CD4-positive, alpha-beta T cell (primary cell): ENCODE measurements at regions not wholly inside any gene's neighbourhood (a gene's known extent, or its start where the extent isn't known, plus 50 kb on each side); places are given as distances from the start of the nearest gene placed in this dataset.

Experiments
- ATAC-seq: fragments of 200-7000 bp; cut with Tn5 transposase; one replicate; pipeline ENCODE4 v1.10.0; 2022; ENCODE audit warnings: mild to moderate bottlenecking; ENCODE audit not compliant: poor library complexity
- CTCF ChIA-PET: fragments of 350-600 bp; sonication (Branson Sonifier 250); formaldehyde crosslinking; loops from one replicate; lab custom pipeline; 2021; ENCODE audit warnings: antibody characterized with exemption, inconsistent platforms; lab: Charles Lee
- POLR2A ChIA-PET: fragments of 350-600 bp; sonication (Branson Sonifier 250); formaldehyde crosslinking; loops from one replicate; lab custom pipeline; 2021; ENCODE audit warnings: antibody characterized with exemption, inconsistent platforms; lab: Charles Lee
- DNase-seq, 14 experiments: peaks; one replicate each; pipeline ENCODE4 v3.0.0-alpha.2; 2013 to 2020; ENCODE audit warnings: mixed read lengths in 2 of 14
- H3K27ac ChIP-seq, 2 donors: one replicate each; pipeline versions ENCODE4 v1.5.1 to v1.7.0; 2013; ENCODE audit warnings: low read length in 2 of 2, low read depth in 1 of 2, mild to moderate bottlenecking in 1 of 2
- H3K27me3 ChIP-seq, 2 experiments: 1 replicate in 1 of 2; 2 replicates in 1 of 2; pipeline versions ENCODE4 v1.6.1 to v1.7.0; 2013; ENCODE audit warnings: low read length in 2 of 2, control low read depth in 1 of 2, mild to moderate bottlenecking in 1 of 2, moderate library complexity in 1 of 2; ENCODE audit not compliant: insufficient read depth in 2 of 2, control insufficient read depth in 1 of 2
- H3K36me3 ChIP-seq: one replicate; pipeline ENCODE4 v1.6.1; 2013; ENCODE audit warnings: low read length, control low read depth; ENCODE audit not compliant: insufficient read depth
- H3K4me1 ChIP-seq: one replicate; pipeline ENCODE4 v1.6.1; 2013; ENCODE audit warnings: low read length, control low read depth; ENCODE audit not compliant: insufficient read depth
- H3K4me3 ChIP-seq: one replicate; pipeline ENCODE4 v1.5.1; 2013; ENCODE audit warnings: mild to moderate bottlenecking, low read length, moderate library complexity
- H3K9me3 ChIP-seq, 2 experiments: 1 replicate in 1 of 2; 2 replicates in 1 of 2; pipeline versions ENCODE4 v1.6.1 to v1.7.0; 2013; ENCODE audit warnings: low read length in 2 of 2, mild to moderate bottlenecking in 2 of 2, control low read depth in 1 of 2, moderate library complexity in 1 of 2; ENCODE audit not compliant: control insufficient read depth in 1 of 2, insufficient read depth in 1 of 2
- H3K27ac Mint-ChIP-seq: one replicate; pipeline ENCODE4 v1.8.0; 2020; ENCODE audit warnings: mixed read lengths
- H3K27me3 Mint-ChIP-seq: one replicate; pipeline ENCODE4 v1.8.0; 2021; ENCODE audit warnings: mixed read lengths
- H3K36me3 Mint-ChIP-seq: one replicate; pipeline ENCODE4 v1.8.0; 2021; ENCODE audit warnings: low read depth, mixed read lengths
- H3K4me1 Mint-ChIP-seq: one replicate; pipeline ENCODE4 v1.8.0; 2021; ENCODE audit warnings: low read depth, mixed read lengths
- H3K4me3 Mint-ChIP-seq: one replicate; pipeline ENCODE4 v1.8.0; 2020; ENCODE audit warnings: mild to moderate bottlenecking, mixed read lengths
- H3K9me3 Mint-ChIP-seq: one replicate; pipeline ENCODE4 v1.8.0; 2020; ENCODE audit warnings: mixed read lengths
- CTCF ChIP-seq: fragments of 200-600 bp; IDR thresholded peaks from one replicate; pipeline ENCODE4 v1.8.0; 2022; ENCODE audit warnings: antibody characterized with exemption, mild to moderate bottlenecking
- intact Hi-C, 2 experiments: fragments of 100-400 bp; cut with DNase I in 1 of 2; cut with micrococcal nuclease in 1 of 2; formaldehyde crosslinking; loops; one replicate each; pipeline versions ENCODE4 v1.15.1 to v1.9.0; 2023 to 2025; cut with DNase I, micrococcal nuclease

DNA sequence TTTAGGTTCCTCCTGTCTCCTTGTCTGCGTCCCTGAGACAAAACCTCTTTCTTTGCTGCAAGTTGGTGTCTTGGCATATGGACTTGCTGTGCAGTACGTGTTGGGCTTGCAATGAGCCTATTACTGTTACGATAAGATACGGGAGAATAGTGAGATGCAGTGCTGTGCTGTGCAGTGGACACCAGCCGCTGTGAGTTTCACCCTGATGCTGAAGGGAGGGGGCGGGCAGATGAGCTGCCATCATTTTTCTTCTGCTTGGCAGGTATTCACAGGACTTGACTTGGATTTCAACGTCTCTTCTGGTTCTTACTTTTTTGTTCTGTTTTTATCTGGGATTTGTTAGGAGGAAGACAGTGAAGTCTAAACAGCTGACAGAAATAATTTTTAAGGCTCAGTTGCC is 257.1 kb upstream of the PITRM1 start:
- intact Hi-C loops: no loop called here

GRCh38 chr10:3428826-3429225 is 256.2 kb upstream of the PITRM1 start:
- no peak for DNase-seq
- Mint-ChIP-seq H3K36me3 (no peaks in the 10 kb centered on the region), H3K27me3 (no peaks in the 10 kb centered on the region), H3K9me3 (peaks cover 9% of the 10 kb centered on the region), H3K4me1 (peaks cover 7% of the 10 kb centered on the region), H3K27ac (no peak overlapping the region), H3K4me3 (no peak overlapping the region)
- Histone ChIP-seq H3K9me3 (peaks cover 0 to 22% of the 10 kb centered on the region in 2 experiments), H3K4me1 (peaks cover 14% of the 10 kb centered on the region), H3K4me3 (no peak overlapping the region), H3K27ac (no peak overlapping the region), H3K36me3 (no peaks in the 10 kb centered on the region), H3K27me3 (no peaks in the 10 kb centered on the region)
- intact Hi-C loops: no loop called here
- no peak for ATAC-seq
- no peak for TF ChIP-seq CTCF
- ChIA-PET POLR2A (no interaction called here), CTCF (no interaction called here)

More for the DNA sequence above, 257.1 kb upstream of the PITRM1 start:
- H3K27ac Mint-ChIP-seq: no peak overlapping the region
- peaks cover 7% of the 10 kb centered on the region for H3K4me1 Mint-ChIP-seq
- H3K27me3 ChIP-seq: no peaks in the 10 kb centered on the region
- no peaks in the 10 kb centered on the region for H3K27me3 Mint-ChIP-seq
- peaks cover 9% of the 10 kb centered on the region for H3K9me3 Mint-ChIP-seq
- no peak overlapping the region for H3K27ac ChIP-seq
- ATAC-seq (no peak), DNase-seq (no peak)
- H3K36me3 Mint-ChIP-seq: no peaks in the 10 kb centered on the region
- no peak for TF ChIP-seq CTCF
- peaks cover 0 to 22% of the 10 kb centered on the region in 2 experiments for H3K9me3 ChIP-seq
- no peak overlapping the region for H3K4me3 Mint-ChIP-seq
- POLR2A ChIA-PET: no interaction called here
- H3K4me3 ChIP-seq: no peak overlapping the region
- CTCF ChIA-PET: no interaction called here
- H3K36me3 ChIP-seq: no peaks in the 10 kb centered on the region
- H3K4me1 ChIP-seq: peaks cover 8% of the 10 kb centered on the region

GRCh38 chr10:3427950-3428354 is 255.4 kb upstream of the PITRM1 start:
- Mint-ChIP-seq H3K4me3 (no peak overlapping the region), H3K4me1 (peaks cover 7% of the 10 kb centered on the region), H3K36me3 (no peaks in the 10 kb centered on the region), H3K9me3 (peaks cover 9% of the 10 kb centered on the region), H3K27ac (no peak overlapping the region), H3K27me3 (no peaks in the 10 kb centered on the region)
- intact Hi-C loops: no loop called here
- Histone ChIP-seq H3K27ac (no peak overlapping the region), H3K9me3 (peaks cover 0 to 22% of the 10 kb centered on the region in 2 experiments), H3K4me1 (peaks cover 20% of the 10 kb centered on the region), H3K4me3 (no peak overlapping the region), H3K36me3 (no peaks in the 10 kb centered on the region), H3K27me3 (no peaks in the 10 kb centered on the region)
- no peak for TF ChIP-seq CTCF
- ChIA-PET CTCF (interaction anchor here (0.6 kb wide), 1 partner anchor 173 kb away, joined by 3 read pairs; no protein-coding TSS in a partner anchor), POLR2A (no interaction called here)
- DNase-seq (no peak), ATAC-seq (no peak)
